Spleen (tissue), 11 donors: ENCODE measurements at regions not wholly inside any gene's neighbourhood (a gene's known extent, or its start where the extent isn't known, plus 50 kb on each side); places are given as distances from the start of the nearest gene placed in this dataset.

Experiments
- DNase-seq: peaks from one replicate; pipeline ENCODE4 v3.0.0-alpha.2; 2020
- H3K27ac ChIP-seq, 8 donors: fragments of 200-600 bp; sonication (generic) in 7 of 8; 1 replicate in 4 of 8; 2 replicates in 4 of 8; pipeline versions ENCODE4 v1.5.0 to v1.8.0; 2016 to 2021; ENCODE audit warnings: inconsistent platforms in 4 of 8, mild to moderate bottlenecking in 4 of 8, moderate library complexity in 1 of 8
- H3K27me3 ChIP-seq, 7 donors: fragments of 200-600 bp; sonication (generic) in 6 of 7; replicated peaks in 1 of 7; 1 replicate in 4 of 7; 2 replicates in 3 of 7; pipeline versions ENCODE4 v1.5.0 to v1.8.0; 2016 to 2021; ENCODE audit warnings: inconsistent platforms in 3 of 7, mild to moderate bottlenecking in 1 of 7
- H3K36me3 ChIP-seq, 6 donors: fragments of 200-600 bp; sonication (generic) in 5 of 6; 1 replicate in 4 of 6; 2 replicates in 2 of 6; pipeline versions ENCODE4 v1.5.0 to v1.8.0; 2016 to 2021; ENCODE audit warnings: inconsistent platforms in 2 of 6
- H3K4me1 ChIP-seq, 6 donors: fragments of 200-600 bp; sonication (generic) in 5 of 6; 1 replicate in 3 of 6; 2 replicates in 3 of 6; pipeline versions ENCODE4 v1.5.0 to v1.8.0; 2016 to 2021; ENCODE audit warnings: inconsistent platforms in 3 of 6
- H3K4me3 ChIP-seq, 8 donors: fragments of 200-600 bp; sonication (generic) in 7 of 8; 1 replicate in 4 of 8; 2 replicates in 4 of 8; pipeline versions ENCODE4 v1.5.0 to v1.8.0; 2016 to 2021; ENCODE audit warnings: inconsistent platforms in 4 of 8, mild to moderate bottlenecking in 4 of 8, moderate library complexity in 2 of 8
- H3K9me3 ChIP-seq, 8 donors: fragments of 200-600 bp; sonication (generic) in 7 of 8; 1 replicate in 4 of 8; 2 replicates in 4 of 8; pipeline versions ENCODE4 v1.5.0 to v1.8.0; 2016 to 2021; ENCODE audit warnings: inconsistent platforms in 4 of 8
- POLR2A ChIP-seq, 3 donors: fragments of 450-650 bp; IDR thresholded peaks; one replicate each; pipeline ENCODE4 v1.5.1; 2017; ENCODE audit warnings: antibody characterized with exemption in 3 of 3, mild to moderate bottlenecking in 1 of 3
- POLR2AphosphoS5 ChIP-seq, 3 donors: sonication (generic); formaldehyde crosslinking; IDR thresholded peaks; one replicate each; pipeline ENCODE4 v1.5.1; 2017; ENCODE audit warnings: antibody characterized with exemption in 3 of 3
- WGBS, 5 donors: extraction: QIAGEN DNeasy Blood & Tissue Kit in 3 of 5; methylation state at CpG; one replicate each; pipeline versions ENCODE4 v1.1.5 to v1.1.7; 2013 to 2018; 5-methylcytosine and 5-hydroxymethylcytosine counted together
- intact Hi-C: fragments of 100-400 bp; cut with DNase I; formaldehyde crosslinking; loops from one replicate; pipeline ENCODE4 v1.15.0; 2023; ENCODE audit warnings: low total_unique reads
- TF ChIP-seq, protein P1 (sequence below), 11 experiments: fragments of 200-600 bp in 7 of 11; fragments of 450-650 bp in 4 of 11; sonication (generic) in 4 of 11; IDR thresholded peaks in 8 of 11; conservative IDR thresholded peaks in 3 of 11; 1 replicate in 7 of 11; 2 replicates in 4 of 11; pipeline versions ENCODE4 v1.4.0 to v1.8.0; 2016 to 2021; ENCODE audit warnings: antibody characterized with exemption in 11 of 11, inconsistent platforms in 4 of 11, mild to moderate bottlenecking in 1 of 11
- donor health status: healthy with polysubstance abuse.
- donor health status: DM: no; HTN: no; CAD: no; lungs with moderate emphysema.
- donor health status: DM: no; HTN: no; CAD: no.
- donor health status: Bipolar disorder and iron deficiency.
- donor health status: healthy.
- donor health status: DM: no; HTN: no; CAD: no.
- donor health status: DM: yes; HTN: yes; CAD: no.

GRCh38 chr15:81544385-81544784 is 170.4 kb upstream of the TMC3 start:
- 83 to 89% (median 86%) methylated on average over 2 of the region's 2 CpGs for WGBS, 5 donors
- intact Hi-C loops, result no loop called here
- Histone ChIP-seq H3K4me1 (no peaks in the 10 kb centered on the region), H3K4me3 (no peak overlapping the region), H3K27me3 (no peaks in the 10 kb centered on the region), H3K36me3 (no peaks in the 10 kb centered on the region), H3K27ac (no peak overlapping the region), H3K9me3 (no peaks in the 10 kb centered on the region)
- no peak for DNase-seq
- TF ChIP-seq POLR2A (IDR thresholded peaks at IDR 0.05), result no peak
- TF ChIP-seq, protein P1, sequence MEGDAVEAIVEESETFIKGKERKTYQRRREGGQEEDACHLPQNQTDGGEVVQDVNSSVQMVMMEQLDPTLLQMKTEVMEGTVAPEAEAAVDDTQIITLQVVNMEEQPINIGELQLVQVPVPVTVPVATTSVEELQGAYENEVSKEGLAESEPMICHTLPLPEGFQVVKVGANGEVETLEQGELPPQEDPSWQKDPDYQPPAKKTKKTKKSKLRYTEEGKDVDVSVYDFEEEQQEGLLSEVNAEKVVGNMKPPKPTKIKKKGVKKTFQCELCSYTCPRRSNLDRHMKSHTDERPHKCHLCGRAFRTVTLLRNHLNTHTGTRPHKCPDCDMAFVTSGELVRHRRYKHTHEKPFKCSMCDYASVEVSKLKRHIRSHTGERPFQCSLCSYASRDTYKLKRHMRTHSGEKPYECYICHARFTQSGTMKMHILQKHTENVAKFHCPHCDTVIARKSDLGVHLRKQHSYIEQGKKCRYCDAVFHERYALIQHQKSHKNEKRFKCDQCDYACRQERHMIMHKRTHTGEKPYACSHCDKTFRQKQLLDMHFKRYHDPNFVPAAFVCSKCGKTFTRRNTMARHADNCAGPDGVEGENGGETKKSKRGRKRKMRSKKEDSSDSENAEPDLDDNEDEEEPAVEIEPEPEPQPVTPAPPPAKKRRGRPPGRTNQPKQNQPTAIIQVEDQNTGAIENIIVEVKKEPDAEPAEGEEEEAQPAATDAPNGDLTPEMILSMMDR (IDR thresholded peaks at IDR 0.05 in 8 of 11, conservative IDR thresholded peaks at IDR 0.05 in 3 of 11), result no peak
- TF ChIP-seq POLR2AphosphoS5 (IDR thresholded peaks at IDR 0.05), result no peak

DNA sequence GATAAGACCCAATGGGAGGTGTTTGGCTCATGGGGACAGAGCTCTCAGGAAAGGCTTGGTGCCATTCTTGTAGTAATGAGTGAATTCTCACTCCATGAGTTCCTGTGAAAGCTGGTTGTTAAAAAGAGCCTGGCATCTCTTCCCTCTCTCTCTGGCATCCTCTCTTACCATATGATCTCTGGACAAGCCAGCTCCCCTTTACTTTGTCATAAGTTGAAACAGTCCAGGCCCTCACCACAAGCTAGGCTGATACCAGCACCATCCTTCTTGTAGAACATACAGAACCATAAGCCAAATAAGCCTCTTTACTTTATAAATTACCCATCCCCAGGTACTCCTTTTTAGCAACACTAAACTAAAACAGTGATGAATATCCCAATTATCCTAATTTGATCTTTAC is 166.9 kb upstream of the TMC3 start:
- Histone ChIP-seq H3K4me1 (no peaks in the 10 kb centered on the region), H3K9me3 (no peaks in the 10 kb centered on the region), H3K27me3 (peaks cover 0 to 1% (median 0%) of the 10 kb centered on the region in 7 donors), H3K36me3 (no peaks in the 10 kb centered on the region), H3K4me3 (no peak overlapping the region), H3K27ac (no peak overlapping the region)
- TF ChIP-seq, protein P1 (IDR thresholded peaks at IDR 0.05 in 8 of 11, conservative IDR thresholded peaks at IDR 0.05 in 3 of 11), result no peak
- TF ChIP-seq POLR2AphosphoS5 (IDR thresholded peaks at IDR 0.05) (no peak), POLR2A (IDR thresholded peaks at IDR 0.05) (no peak)
- intact Hi-C loops, result no loop called here
- no peak for DNase-seq

DNA sequence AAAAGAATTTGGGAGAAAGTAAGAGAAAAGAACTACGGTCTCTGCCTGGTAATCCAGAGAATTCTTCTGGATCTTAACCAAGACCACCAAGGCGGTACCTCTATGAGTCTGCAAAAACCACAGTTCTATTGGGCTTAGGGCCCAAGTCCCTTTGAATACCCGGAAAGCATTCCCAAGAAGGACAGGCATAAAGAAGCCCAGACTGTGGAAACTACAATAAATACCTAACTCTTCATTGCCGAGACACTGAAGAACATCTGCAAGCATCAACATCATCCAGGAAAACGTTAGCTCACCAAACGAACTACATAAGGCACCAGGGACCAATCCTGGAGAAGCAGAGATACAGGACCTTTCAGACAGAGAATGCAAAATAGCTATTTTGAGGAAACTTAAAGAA is 162.3 kb upstream of the TMC3 start:
- Histone ChIP-seq H3K4me3 (no peak overlapping the region), H3K36me3 (no peaks in the 10 kb centered on the region), H3K4me1 (no peaks in the 10 kb centered on the region), H3K27ac (no peak overlapping the region), H3K27me3 (peaks cover 0 to 10% (median 0%) of the 10 kb centered on the region in 7 donors), H3K9me3 (no peaks in the 10 kb centered on the region)
- intact Hi-C loops, result no loop called here
- no peak for TF ChIP-seq POLR2AphosphoS5 (IDR thresholded peaks at IDR 0.05)
- TF ChIP-seq POLR2A (IDR thresholded peaks at IDR 0.05), result no peak
- TF ChIP-seq, protein P1 (IDR thresholded peaks at IDR 0.05 in 8 of 11, conservative IDR thresholded peaks at IDR 0.05 in 3 of 11), result no peak
- WGBS, 5 donors, result 72 to 91% (median 75%) methylated on average over 6 of the region's 6 CpGs
- DNase-seq, result no peak

GRCh38 chr15:81534124-81534523 is 160.1 kb upstream of the TMC3 start:
- intact Hi-C loops, result no loop called here
- no peaks in the 10 kb centered on the region for H3K4me1 ChIP-seq
- H3K27ac ChIP-seq, result no peak overlapping the region
- no peak overlapping the region for H3K4me3 ChIP-seq
- WGBS, 5 donors, result 90 to 100% (median 97%) methylated on average over 1 of the region's 1 CpG
- no peaks in the 10 kb centered on the region for H3K36me3 ChIP-seq
- TF ChIP-seq, protein P1 (IDR thresholded peaks at IDR 0.05 in 8 of 11, conservative IDR thresholded peaks at IDR 0.05 in 3 of 11), result no peak
- TF ChIP-seq POLR2A (IDR thresholded peaks at IDR 0.05), result no peak
- no peak for TF ChIP-seq POLR2AphosphoS5 (IDR thresholded peaks at IDR 0.05)
- DNase-seq, result no peak
- H3K27me3 ChIP-seq, result peaks cover 0 to 10% (median 0%) of the 10 kb centered on the region in 7 donors
- H3K9me3 ChIP-seq, result no peaks in the 10 kb centered on the region
